HG03442 (cell line): ENCODE measurements at regions not wholly inside any gene's neighbourhood (a gene's known extent, or its start where the extent isn't known, plus 50 kb on each side); places are given as distances from the start of the nearest gene placed in this dataset.
"Not testable (repeated sequence)": the region's sequence is repeated elsewhere in the genome, so short reads cannot be mapped to it uniquely, and the experiment has no call there.

Experiments
- ATAC-seq: cut with Tn5 transposase; IDR thresholded peaks from one replicate; pipeline ENCODE4 v1.9.1; 2021; ENCODE audit warnings: mild to moderate bottlenecking, moderate library complexity; ENCODE audit not compliant: unreplicated experiment

DNA sequence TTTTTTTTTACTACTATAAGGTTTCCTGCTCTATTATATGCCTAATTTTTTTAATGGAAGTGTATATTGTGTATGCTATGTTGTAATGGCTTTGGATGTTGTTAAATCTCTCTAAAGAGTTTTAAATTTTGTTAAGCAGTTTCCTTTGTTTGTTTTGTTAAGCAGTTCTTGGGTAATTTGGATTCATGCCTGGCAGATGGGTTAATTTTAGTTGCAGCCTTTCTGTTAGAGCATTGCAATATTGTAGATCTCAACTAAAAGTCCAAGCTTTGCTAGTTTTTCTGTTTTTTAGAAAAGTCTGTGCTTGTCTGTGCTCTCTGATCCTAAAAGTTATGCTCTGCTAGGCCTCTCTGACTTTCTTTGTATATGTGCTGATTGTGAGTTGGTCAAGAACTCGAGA, 1229.0 kb upstream of the NRXN1 start:
- no peak for ATAC-seq

DNA sequence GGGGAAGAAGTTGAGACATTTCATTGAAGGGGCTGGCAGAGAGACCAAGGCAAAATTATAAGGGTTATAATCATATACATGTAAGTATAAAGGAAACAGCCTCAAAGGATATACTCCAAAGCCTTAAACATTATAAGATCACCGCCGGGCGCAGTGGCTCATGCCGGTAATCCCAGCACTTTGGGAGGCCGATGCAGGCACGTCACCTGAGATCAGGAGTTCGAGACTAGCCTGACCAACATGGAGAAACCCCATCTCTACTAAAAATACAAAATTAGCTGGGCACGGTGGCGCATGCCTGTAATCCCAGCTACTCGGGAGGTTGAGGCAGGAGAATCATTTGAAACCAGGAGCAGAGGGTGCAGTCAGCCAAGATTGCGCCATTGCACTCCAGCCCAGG, 1227.0 kb upstream of the NRXN1 start:
- ATAC-seq, result not testable (repeated sequence)

DNA sequence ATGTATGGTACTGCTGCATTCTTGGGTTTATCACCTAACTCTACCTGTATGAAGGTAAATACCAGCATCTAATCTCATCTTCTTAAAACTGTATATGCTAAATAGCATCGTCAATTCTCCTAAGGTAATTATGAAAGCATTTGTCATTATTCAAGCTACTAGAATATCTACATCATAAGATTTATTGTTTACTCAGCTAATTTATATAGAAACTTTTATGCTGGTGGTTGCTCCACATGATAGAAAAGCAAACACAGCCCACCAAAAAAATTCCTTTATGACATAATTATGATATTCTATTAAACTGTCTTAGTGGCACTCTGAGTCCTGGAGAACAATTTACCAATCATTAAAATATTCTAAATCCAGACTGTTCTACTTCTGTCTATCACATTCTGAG, 1226.1 kb upstream of the NRXN1 start:
- no peak for ATAC-seq

DNA sequence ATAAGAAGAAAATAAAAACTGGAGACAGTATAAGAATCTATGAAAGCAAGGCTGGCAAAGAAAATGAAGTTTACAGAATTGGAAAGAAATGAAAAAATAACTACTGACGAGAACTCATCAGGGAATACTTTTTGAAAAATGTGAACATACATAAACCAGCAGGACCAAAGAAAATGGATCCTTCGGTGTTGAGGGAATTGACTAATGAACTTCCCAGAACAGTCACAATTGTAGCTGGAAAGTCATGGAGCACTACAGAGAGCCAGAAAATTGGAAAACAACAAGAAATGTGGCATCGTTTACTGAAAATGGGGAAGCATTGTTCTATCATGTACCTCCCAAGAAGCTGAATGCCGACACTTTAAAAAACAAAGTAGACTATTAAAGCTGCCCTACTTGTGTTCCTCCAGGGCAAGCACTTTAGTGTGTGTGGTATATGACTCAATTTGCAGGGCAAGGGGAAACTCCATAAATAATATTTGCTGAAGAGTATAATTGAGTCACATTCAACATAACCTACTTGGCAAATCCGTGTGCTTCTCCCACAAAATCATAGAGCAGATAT, 1221.6 kb upstream of the NRXN1 start:
- ATAC-seq, result no peak

DNA sequence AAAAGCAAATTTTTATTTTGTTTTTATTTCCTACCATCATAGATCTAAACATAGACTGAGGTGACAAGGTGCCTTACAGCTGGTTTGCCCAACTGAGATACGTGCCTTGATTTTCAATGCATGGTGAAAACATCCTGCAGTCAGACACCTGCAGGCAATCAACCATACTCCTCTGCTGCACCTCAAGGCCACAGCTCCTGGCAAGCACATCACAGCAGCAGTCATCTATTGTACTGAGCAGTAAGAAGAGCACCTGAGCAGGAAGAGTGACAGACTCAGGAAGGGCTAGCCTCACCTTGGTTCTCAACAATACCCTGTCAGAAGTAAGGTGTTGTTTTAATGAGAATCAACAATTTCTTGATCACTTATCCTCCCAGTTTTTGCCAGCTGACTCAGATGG, 1206.8 kb upstream of the NRXN1 start:
- no peak for ATAC-seq

DNA sequence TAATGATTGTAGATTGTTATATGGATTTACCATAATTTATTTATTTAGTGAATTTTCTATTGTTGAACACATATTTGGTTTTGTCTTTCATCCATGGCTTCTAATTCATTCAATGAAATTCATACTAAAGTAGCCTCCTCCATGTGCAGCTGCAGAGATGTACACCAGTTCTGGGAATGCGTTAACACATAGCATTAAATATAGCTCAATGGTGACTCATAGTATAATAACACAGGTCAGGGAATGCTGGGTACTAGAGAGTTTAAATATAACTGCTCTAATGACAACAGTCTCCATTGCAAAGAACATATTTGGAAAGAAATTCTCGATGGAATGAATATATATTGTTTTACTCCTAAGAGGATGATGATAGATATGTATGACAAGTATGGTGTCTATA, 1190.2 kb upstream of the NRXN1 start:
- no peak for ATAC-seq

DNA sequence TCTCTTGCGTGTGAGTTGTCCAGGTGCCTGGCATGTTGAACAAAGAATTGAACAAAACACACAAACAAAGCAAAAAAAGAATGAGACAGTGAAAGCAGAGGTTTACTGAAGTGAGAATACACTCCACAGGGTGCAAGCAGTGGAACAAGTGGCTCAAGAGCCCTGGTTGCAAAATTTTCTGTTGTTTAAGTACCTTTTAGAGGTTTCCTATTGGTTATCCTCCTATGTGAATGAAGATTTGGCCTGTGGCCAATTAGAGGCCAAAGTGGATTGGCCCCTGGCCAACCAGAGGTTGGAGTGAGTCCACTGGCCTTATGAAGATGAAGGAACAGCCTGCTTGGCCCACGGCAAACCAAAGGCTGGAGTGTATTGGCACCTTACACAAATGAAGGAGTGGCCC, 1188.5 kb upstream of the NRXN1 start:
- no peak for ATAC-seq

DNA sequence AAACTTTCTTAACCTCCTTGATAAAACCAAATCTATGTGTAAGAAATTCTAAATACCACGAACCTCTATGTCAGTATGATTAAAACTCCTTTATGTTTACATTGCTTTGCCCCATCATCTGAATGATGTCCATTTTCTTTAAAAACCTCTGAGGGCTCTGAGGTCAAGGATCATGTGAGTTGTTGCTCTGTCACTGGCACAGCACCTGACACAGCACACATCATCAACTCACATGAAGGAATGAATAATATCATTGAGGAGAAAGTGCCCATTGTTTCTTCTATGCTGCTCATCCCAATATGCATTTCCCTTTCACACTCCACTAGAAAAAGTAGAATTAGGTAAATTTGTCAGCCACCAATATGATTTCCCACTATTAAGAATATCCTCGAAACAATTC, 1178.7 kb upstream of the NRXN1 start:
- ATAC-seq, result no peak

DNA sequence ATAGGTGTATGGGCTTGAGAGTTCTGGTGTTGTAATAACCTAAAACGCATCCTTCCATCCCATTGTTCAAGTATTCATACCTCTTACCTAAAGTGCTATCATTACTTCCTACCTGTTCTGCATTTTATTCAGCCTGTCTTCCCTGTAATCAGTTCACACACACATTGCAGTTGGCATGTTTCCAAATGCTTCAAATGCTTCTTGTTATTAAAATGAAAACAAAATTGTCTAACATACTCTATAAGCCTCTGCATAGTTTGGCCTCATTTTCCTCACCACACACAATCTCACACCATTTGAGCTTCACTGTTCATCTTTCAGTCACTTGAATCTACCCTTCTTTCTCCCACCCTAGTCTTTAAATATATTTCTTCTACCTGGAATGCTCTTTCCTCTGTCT, 1178.2 kb upstream of the NRXN1 start:
- no peak for ATAC-seq

DNA sequence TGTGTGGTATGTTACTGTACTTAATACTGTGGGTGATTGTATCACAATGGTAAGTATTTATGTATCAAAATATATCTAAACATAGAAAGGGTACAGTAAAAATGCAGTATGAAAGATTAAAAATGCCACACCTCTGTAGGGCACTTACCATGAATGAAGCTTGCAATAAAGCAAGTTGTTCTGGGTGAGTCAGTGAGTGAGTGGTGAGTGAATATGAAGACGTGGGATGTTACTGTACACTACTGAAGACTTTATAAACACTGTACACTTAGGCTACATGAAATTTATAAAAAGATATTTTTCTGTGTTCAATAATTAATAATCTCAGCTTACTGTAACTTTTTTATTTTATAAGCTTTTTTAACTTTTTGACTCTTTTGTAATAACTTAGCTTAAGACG, 1162.4 kb upstream of the NRXN1 start:
- no peak for ATAC-seq

DNA sequence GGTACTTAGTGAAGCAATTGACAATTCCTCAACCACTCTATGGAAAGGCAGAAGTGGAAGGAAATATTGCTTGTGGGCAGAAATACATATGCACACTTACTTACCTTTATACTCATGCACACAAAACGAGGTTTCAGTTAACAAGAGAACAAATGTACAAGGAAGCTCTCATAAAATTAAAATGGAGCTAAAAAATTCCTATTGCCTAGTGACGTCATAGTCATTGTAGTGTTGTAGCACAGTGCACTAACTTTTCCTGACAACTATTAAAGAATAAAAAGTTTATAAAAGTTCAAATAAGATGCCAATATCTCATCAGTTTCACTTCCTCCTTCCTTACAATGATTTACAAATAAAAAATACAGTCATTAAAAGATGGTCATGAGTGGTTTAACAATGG, 1161.9 kb upstream of the NRXN1 start:
- no peak for ATAC-seq

DNA sequence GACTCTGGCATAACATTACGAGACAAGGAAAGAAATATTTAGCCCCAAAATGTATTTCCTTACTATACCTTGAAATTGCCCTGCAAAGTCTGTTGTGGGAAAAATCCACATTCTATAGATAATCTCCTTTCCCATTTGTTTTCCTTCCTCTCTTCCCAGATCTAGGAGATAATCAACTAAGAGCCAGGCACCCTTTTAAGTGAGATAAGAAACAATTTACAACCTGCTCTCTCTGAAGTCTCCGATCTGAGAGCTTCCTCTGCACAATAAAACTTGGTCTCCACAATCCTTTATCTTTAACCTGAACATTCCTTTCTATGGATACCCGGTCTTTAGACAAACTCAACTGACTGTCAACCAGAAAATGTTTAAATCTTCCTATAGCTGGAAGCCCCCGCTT, 1160.7 kb upstream of the NRXN1 start:
- ATAC-seq, result no peak

DNA sequence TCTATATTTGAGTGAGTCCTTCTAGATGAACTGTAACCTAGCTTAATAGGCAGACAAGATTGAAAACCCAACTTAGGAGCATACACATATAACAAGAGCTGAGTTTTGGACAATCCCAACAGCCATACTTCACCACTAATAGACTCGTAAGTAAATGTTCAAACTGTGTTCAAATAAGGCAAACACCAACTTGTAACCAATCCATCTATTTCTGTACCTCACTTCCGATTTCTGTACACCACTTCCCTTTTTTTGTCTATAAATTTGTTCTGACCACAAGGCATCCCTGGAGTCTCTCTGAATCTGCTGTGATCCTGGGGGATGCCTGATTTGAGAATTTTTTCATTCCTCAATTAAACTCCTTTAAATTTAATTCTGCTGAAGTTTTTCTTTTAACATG, 1149.1 kb upstream of the NRXN1 start:
- ATAC-seq, result no peak

DNA sequence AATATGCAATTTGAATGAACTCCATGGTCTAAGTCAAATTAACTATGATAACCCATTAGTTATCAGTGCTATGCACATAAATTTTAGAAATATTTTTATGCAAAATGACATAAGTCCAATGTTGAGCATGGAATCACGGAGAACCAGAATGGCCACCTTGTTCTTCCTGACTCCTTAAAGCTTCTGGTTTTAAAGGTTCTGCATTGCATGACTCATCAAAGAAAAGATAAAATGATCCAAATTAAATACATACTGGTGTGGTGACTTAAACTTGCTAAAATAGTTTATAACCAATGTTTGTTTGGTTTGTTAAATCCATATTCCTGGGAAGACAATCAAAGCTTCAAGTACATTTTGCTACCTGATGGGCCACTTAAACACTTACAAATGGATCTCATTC, 1146.9 kb upstream of the NRXN1 start:
- ATAC-seq, result no peak

DNA sequence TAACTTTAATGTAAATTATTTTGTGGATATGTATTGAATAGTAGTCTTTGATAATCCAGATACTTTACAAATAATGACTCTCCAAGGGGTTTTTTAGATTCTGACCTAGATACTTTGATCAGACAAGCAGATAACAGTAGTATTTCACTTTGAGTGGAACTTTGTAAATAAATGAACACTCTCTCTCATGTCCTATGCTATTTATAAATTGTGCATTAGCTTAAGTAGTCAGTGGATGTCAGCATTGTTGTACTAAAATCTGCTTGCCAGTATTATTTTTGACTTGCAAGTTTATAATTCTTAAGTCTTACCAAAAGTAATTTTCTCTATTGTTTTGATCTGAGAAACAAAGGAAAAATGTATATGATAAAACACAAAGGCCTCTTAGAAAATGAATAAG, 1113.1 kb upstream of the NRXN1 start:
- ATAC-seq, result no peak

DNA sequence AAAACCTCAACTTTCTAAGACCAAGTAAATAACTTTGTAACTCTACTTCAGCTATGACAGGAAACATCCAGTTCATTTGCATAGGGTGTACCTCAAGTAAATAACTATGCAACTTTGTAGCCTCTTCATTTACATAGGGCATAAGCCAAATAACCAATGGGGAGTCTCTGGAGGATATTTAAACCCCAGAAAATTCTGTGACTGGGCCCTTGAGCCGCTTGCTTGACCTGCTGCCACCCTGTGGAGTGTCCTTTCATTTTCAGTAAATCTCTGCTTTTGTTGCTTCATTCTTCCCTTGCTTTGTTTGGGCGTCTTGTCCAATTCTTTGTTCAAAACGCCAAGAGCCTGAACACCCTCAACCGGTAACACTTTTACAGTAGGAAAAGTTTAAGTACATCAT, 1112.7 kb upstream of the NRXN1 start:
- no peak for ATAC-seq

DNA sequence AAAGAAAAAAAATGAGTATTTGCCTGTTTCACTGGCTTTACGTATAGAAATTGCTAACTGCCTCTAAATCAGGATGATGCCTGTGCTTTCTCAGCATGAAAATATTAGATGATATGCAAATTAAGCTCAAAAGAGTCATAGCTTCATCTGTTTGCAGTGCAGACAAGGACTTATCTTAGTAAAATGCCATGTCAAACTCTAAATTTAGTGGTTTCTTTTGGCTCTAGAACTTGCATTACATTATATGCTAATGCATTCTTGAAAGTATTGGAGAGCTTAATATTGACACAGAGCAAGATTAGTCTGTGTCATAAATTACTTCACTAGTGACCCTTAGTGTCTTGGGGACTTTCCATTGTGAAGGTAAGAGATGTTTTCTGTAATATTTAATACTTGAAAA, 1109.1 kb upstream of the NRXN1 start:
- no peak for ATAC-seq

DNA sequence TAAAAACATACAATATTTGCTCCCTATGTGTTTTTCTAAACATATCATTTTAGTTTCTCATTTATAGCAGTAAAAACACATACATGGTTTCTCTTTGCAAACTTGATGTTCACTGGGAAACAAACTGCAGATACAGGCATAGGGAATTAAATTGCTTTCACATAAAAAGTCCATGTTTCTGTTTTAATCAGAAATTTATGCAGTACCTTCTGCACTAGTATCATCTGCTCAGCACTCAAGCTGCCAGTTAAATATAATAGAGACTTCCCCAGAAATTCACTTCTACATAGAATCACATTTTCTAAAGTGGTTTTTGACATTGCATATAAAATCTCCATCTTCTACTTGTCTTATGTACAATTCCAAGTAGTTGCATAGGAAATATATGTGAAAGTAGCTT, 1107.3 kb upstream of the NRXN1 start:
- ATAC-seq, result no peak

DNA sequence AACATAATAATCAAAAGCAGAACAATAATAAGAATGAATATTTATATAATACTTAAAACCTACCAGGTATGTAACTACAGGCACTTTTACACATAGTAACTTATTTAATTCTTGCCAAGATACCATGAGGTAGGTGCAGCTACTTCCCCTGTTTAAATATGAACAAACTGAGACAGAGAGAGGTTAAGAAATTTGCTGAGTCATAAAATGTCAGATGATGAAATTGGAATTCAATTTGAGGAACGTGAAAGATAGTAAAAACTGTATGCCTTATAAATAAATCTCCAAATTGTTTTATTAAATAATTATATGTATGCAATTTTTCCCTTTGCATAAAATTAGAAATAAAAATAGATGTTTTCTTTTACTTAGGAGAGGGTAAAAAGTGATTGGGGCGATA, 1103.3 kb upstream of the NRXN1 start:
- ATAC-seq, result no peak

DNA sequence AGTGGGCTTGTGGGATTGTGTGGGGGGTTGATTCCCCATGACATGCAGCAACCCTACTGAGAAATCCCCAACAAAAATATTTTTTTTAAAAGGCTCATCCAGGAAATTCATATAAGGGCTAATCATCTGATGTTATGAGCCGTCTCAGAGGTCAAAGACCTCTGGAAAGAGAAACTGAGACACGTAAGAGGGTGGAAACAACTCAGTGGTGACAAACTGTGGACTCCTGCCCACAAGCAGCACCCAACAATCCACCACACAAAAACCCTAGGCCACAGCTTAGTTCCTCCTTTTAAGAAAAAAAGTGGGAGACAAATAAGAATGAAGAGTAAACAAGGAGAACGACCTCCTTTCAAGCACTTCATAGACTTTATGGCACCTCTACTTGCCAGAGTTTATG, 1096.1 kb upstream of the NRXN1 start:
- no peak for ATAC-seq

DNA sequence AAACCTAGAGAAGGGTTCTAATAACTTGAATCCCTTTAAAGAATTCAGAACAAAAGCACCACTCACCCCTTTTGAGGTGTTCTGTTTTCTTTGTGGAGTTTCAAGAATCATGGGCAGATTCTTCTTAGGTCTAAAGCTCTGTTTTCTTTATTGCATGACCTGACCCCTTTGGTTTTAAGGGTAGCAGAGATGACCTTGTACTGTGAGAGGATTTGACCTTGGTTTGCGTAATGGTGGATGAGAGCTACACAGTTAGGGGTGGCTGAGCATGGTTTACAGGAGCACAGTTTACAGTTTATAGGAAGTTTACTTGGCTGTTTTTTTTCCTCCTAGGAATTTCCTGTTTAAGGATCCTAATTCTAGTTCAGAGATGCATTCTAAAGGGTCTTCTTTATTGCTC, 1095.6 kb upstream of the NRXN1 start:
- no peak for ATAC-seq

DNA sequence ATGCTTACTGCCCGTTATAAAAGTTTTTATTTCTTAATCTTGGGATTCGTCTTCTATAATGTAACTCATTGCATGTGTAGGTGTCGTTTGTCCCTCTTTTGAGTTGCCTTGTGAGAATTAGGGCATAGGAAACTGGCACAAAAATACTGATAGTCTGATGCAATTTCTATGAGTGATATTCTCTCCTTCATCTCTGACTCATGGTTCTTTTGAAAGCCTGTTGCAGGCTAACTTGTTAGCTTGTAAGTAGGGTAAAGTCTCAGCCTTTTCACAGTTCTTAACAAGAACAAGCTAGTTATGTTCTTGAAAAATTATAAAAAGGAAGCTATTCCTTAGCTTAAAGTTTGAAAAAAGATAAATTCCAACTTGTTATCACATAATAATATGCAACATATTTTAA, 1085.4 kb upstream of the NRXN1 start:
- ATAC-seq, result no peak

DNA sequence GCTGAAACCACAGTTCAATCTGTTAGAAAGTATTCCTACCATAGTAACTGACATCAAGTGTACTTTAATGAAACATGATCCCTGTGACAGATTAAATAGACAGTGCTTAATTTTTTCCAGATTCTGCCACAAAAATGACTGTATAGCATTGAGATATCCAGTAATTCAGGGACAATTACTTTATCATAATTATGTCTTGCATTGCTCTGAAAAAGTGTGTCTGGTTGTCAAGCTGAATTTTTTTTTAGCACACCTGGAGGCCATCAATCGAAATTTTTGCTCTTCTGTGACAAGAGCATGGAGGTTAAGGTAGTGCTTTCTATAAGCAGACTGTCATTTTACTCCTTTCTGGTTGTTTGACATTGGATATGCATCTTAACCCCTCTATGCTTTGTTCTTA, 1083.8 kb upstream of the NRXN1 start:
- ATAC-seq, result no peak

DNA sequence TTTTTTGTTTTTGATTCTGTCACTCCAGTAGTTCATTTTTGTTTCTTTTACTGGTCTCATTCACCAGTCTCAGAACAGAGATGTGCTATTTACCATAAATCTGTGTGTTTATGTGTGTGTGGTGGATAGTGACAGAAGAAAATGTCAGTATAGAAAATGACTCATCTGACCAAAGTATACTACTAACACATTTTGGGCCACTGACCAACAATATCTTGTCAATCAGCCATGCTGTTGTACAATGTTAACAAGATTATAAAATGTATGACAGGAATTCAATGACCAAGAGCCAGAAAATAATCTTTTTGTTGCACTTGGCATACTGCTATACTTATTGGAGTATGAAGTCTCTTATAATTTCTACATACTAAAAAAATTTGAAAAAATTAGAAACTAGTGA, 1081.4 kb upstream of the NRXN1 start:
- ATAC-seq, result no peak
